Coronary artery (tissue), 2 donors: ENCODE measurements at regions not wholly inside any gene's neighbourhood (a gene's known extent, or its start where the extent isn't known, plus 50 kb on each side); places are given as distances from the start of the nearest gene placed in this dataset.

Experiments
- DNase-seq: peaks from one replicate; pipeline ENCODE4 v3.0.0-alpha.2; 2017; ENCODE audit warnings: low spot score
- H3K27ac ChIP-seq, 2 donors: fragments of 200-600 bp; sonication (generic); one replicate each; pipeline ENCODE4 v1.5.1; 2016 to 2019
- H3K4me3 ChIP-seq: fragments of 200-600 bp; sonication (generic); 2 replicates; pipeline ENCODE4 v1.5.1; 2016; ENCODE audit warnings: mild to moderate bottlenecking, moderate library complexity
- TF ChIP-seq, protein P1 (sequence below): fragments of 200-600 bp; sonication (generic); IDR thresholded peaks from one replicate; pipeline ENCODE4 v1.5.1; 2019; ENCODE audit warnings: antibody characterized with exemption

- TF ChIP-seq, protein P1, sequence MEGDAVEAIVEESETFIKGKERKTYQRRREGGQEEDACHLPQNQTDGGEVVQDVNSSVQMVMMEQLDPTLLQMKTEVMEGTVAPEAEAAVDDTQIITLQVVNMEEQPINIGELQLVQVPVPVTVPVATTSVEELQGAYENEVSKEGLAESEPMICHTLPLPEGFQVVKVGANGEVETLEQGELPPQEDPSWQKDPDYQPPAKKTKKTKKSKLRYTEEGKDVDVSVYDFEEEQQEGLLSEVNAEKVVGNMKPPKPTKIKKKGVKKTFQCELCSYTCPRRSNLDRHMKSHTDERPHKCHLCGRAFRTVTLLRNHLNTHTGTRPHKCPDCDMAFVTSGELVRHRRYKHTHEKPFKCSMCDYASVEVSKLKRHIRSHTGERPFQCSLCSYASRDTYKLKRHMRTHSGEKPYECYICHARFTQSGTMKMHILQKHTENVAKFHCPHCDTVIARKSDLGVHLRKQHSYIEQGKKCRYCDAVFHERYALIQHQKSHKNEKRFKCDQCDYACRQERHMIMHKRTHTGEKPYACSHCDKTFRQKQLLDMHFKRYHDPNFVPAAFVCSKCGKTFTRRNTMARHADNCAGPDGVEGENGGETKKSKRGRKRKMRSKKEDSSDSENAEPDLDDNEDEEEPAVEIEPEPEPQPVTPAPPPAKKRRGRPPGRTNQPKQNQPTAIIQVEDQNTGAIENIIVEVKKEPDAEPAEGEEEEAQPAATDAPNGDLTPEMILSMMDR, result no peak
- Histone ChIP-seq H3K27ac (no peak overlapping the region), H3K4me3 (no peak overlapping the region)
- DNase-seq, result no peak
Observed at GRCh38 chr5:157934600-157934999, 75.7 kb upstream of the CLINT1 start.

- H3K27ac ChIP-seq, result no peak overlapping the region
- no peak overlapping the region for H3K4me3 ChIP-seq
- DNase-seq, result no peak
- TF ChIP-seq, protein P1, result no peak
Observed at GRCh38 chr5:157933005-157933404, 74.1 kb upstream of the CLINT1 start.

DNA sequence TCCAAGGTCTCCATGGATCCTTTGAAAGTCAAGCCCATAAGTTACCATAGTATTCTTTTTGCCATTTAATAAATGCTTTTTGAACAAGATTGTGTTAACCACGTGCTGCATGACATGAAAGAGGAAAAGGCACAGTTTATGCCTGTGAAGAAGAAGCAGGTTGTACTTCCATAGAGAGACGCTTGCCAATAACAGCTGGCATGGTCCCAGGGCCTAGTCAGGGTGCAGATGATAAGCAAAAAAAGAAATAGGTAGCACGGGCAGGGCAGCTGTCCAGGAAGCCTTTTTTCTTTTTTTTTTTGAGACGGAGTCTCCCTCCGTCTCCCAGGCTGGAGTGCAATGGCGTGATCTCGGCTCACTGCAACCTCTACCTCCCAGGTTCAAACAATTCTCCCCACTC lies 71.8 kb upstream of the CLINT1 start:
- TF ChIP-seq, protein P1, result no peak
- H3K27ac ChIP-seq, result no peak overlapping the region
- H3K4me3 ChIP-seq, result no peak overlapping the region
- DNase-seq, result no peak

- no peak overlapping the region for H3K27ac ChIP-seq
- DNase-seq, result no peak
- TF ChIP-seq, protein P1, result no peak
- H3K4me3 ChIP-seq, result no peak overlapping the region
Observed at GRCh38 chr5:157926977-157927376, 68.0 kb upstream of the CLINT1 start.

DNA sequence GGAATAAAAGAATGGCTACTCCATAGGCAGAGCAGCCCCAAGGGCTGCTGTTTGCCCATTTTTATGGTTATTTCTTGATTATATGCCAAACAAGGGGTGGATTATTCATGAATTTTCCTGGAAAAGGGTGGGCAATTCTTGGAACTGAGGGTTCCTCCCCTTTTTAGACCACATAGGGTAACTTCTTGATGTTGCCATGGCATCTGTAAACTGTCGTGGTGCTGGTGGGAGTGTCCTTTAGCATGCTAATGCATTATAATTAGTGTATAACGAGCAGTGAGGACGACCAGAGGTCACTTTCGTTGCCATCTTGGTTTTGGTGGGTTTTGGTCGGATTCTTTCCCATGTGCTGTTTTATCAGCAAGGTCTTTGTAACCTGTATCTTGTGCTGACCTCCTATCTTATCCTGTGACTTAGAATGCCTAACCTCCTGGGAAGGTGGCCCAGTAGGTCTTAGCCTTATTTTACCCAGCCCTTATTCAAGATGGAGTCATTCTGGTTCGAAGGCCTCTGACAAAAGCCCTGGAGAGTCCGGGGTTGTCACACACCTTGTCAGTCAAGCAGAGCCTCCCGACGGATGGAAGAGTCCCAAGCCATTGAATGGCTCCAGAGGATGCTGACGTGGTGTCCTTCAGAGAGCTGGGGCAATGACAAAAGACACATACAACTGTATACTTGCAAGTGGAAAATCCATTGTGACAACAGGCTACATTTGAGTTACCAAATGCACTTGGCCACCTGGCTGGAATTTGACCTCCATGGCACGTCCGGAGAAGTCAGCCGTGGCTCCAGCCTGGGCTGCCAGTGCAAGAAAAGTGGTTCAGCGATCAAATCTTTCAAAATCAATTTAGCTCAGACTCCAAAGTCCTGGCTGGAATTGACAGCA lies 67.1 kb upstream of the CLINT1 start:
- DNase-seq, result no peak
- TF ChIP-seq, protein P1, result no peak
- H3K4me3 ChIP-seq, result no peak overlapping the region
- H3K27ac ChIP-seq, result no peak overlapping the region

DNA sequence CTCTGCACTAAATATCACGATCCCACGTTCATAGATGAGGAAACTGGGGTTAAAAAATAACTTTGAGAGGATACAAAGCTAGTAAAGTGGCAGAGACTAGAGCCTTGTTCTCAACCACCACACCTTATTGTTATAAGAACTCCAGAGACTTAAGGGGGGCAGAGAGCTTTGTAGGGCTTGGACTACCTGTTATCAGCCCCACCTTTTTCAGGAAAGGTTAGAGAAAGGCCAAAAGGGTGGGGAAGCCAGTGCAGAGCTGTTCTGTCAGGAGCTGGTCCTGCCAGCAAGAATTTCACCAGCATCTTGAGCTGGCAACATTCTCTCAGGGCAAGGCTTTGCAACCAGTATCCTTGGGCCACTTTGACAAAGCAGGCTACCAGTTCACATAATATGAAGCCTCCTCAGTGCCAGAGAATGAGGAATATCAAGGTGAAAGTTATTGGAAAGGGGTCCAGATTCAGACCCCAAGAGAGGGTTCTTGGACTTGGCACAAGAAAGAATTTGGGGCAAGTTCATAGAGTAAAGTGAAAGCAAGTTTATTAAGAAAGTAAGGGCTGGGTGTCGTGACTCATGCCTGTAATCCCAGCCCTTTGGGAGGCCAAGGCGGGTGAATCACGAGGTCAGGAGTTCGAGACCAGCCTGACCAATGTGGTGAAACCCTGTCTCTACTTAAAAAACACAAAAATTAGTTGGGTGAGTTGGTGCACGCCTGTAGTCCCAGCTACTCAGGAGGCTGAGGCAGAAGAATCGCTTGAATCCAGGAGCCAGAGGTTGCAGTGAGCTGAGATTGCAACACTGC lies 66.2 kb upstream of the CLINT1 start:
- Histone ChIP-seq H3K4me3 (no peak overlapping the region), H3K27ac (no peak overlapping the region)
- DNase-seq, result no peak
- TF ChIP-seq, protein P1, result no peak
